ENCODE measurements at regions not wholly inside any gene's neighbourhood (a gene's known extent, or its start where the extent isn't known, plus 50 kb on each side); places are given as distances from the start of the nearest gene placed in this dataset.

DNA sequence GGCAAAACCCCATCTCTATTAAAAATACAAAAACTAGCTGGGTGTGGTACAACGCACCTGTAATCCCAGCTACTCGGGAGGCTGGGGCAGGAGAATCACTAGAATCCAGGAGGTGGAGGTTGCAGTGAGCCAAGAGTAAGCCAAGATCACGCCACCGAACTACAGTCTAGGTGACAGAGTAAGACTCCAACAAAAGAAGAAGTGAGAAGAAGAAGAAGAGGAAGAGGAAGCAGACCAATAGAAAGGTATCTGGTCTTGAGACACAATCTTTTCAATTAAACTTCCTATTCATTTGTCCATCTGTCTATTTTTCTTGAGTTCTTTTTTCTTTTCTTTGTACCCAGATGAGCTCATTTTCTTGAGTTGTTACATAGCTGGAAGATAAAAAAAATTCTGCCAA is 55.7 kb upstream of the ACADM start:
- H3K9ac ChIP-seq (ENCODE audit: low read depth, low read length): no peak overlapping the region
- peaks cover 24% of the 10 kb centered on the region for H3K4me1 ChIP-seq (ENCODE audit: insufficient read depth, low read length)
- no peaks in the 10 kb centered on the region for H3K9me3 ChIP-seq (ENCODE audit: insufficient read depth, low read depth, low read length)
- H3K36me3 ChIP-seq (ENCODE audit: insufficient read depth, low read length): no peaks in the 10 kb centered on the region
- no peaks in the 10 kb centered on the region for H3K27me3 ChIP-seq (ENCODE audit: insufficient read depth, low read length)
- H3K4me3 ChIP-seq (ENCODE audit: low read length): no peak overlapping the region
- 67% methylated on average over 4 of the region's 4 CpGs for WGBS
- no peak overlapping the region for H3K27ac ChIP-seq (ENCODE audit: low read depth, low read length)

GRCh38 chr1:75671708-75672107 is 52.8 kb upstream of the ACADM start:
- no peak overlapping the region; the same call in 1 of the 2 replicates for H3K27ac ChIP-seq (ENCODE audit: low read depth, low read length)
- WGBS: 94% methylated on average over 4 of the region's 4 CpGs
- no peaks in the 10 kb centered on the region for H3K9me3 ChIP-seq (ENCODE audit: insufficient read depth, low read depth, low read length)
- peaks cover 24% of the 10 kb centered on the region for H3K4me1 ChIP-seq (ENCODE audit: insufficient read depth, low read length)
- no peak overlapping the region for H3K9ac ChIP-seq (ENCODE audit: low read depth, low read length)
- H3K4me3 ChIP-seq (ENCODE audit: low read length): no peak overlapping the region
- no peaks in the 10 kb centered on the region for H3K36me3 ChIP-seq (ENCODE audit: insufficient read depth, low read length)
- H3K27me3 ChIP-seq (ENCODE audit: insufficient read depth, low read length): no peaks in the 10 kb centered on the region

DNA sequence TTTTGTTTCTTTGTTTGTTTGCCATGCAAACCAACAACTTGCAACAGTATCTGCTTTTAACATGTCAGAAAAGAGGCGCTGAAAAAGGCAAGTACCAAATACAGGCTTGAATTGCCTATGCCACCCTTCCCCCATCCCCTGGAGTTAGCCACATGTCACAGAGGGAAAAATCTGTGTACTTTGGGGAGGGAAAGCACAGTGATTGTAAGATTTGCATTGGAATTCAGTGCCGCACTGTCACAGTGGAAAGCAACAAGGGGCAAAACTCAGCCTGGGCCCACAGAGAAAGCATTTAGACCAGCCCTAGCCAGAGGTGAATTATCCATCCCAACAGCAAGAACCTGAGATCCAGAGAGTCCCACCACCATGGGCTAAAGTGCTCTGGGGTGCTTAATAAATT is 52.4 kb upstream of the ACADM start:
- H3K9me3 ChIP-seq (ENCODE audit: insufficient read depth, low read depth, low read length): no peaks in the 10 kb centered on the region

DNA sequence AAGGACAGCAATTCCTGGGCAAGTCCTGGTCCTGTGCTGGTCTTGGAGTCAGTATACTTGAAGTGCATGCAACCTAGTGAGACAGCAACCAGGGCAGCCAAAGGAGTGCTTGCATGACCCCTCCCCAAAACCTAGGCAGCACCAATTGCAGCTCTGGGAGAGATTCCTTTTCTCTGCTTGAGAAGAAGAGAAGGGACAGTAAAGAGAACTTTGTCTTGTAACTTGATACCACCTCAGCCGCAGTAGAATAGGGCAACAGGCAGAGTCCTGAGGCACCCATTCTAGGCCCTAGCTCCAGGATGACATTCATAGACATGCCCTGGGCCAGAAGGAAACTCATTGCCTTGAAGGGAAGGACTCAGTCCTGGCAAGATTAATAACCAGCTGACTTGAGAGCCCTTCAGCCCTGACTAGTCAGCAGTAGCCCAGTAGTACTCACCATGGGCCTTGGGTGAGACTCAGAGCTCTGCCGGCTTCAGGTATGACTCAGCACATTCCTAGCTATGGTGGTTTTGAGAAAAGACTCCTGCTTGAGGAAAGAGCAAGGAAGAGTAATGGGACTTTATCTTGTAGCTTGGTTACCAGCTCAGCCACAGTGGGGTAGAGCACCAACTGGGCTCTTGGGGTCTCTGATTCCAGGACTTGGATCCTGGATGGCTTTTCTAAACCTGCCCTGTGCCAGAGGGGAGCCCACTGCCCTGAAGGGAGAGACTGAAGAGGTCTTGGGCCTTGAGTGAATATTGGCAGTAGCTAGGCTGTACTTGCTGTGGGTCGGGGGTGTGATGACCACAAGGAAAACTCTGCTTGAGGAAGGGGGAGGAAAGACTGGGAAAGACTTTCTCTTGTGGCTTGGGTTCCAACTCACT is 51.7 kb upstream of the ACADM start:
- H3K9ac ChIP-seq (ENCODE audit: low read depth, low read length): peak overlapping the region; percentile 32; the same call in 1 of the 2 replicates

More for the DNA sequence above, 52.4 kb upstream of the ACADM start:
- Histone ChIP-seq H3K9ac (ENCODE audit: low read depth, low read length) (no peak overlapping the region), H3K4me3 (ENCODE audit: low read length) (no peak overlapping the region), H3K27me3 (ENCODE audit: insufficient read depth, low read length) (no peaks in the 10 kb centered on the region), H3K27ac (ENCODE audit: low read depth, low read length) (peak overlapping the region; percentile 69), H3K4me1 (ENCODE audit: insufficient read depth, low read length) (peaks cover 24% of the 10 kb centered on the region), H3K36me3 (ENCODE audit: insufficient read depth, low read length) (no peaks in the 10 kb centered on the region)
- 86% methylated on average over 2 of the region's 2 CpGs for WGBS

GRCh38 chr1:75673399-75673798 is 51.1 kb upstream of the ACADM start:
- no peak overlapping the region for H3K4me3 ChIP-seq (ENCODE audit: low read length)
- no peak overlapping the region for H3K9ac ChIP-seq (ENCODE audit: low read depth, low read length)
- WGBS: 100% methylated on average over 1 of the region's 1 CpG
- peak overlapping the region; percentile 69 for H3K27ac ChIP-seq (ENCODE audit: low read depth, low read length)
- H3K9me3 ChIP-seq (ENCODE audit: insufficient read depth, low read depth, low read length): no peaks in the 10 kb centered on the region
- H3K36me3 ChIP-seq (ENCODE audit: insufficient read depth, low read length): no peaks in the 10 kb centered on the region
- H3K4me1 ChIP-seq (ENCODE audit: insufficient read depth, low read length): peaks cover 24% of the 10 kb centered on the region
- H3K27me3 ChIP-seq (ENCODE audit: insufficient read depth, low read length): no peaks in the 10 kb centered on the region

More for the DNA sequence above, 51.7 kb upstream of the ACADM start:
- Histone ChIP-seq H3K9me3 (ENCODE audit: insufficient read depth, low read depth, low read length) (no peaks in the 10 kb centered on the region), H3K36me3 (ENCODE audit: insufficient read depth, low read length) (no peaks in the 10 kb centered on the region), H3K4me1 (ENCODE audit: insufficient read depth, low read length) (peaks cover 24% of the 10 kb centered on the region), H3K27ac (ENCODE audit: low read depth, low read length) (peak overlapping the region; percentile 69), H3K4me3 (ENCODE audit: low read length) (no peak overlapping the region), H3K27me3 (ENCODE audit: insufficient read depth, low read length) (no peaks in the 10 kb centered on the region)
- WGBS: 68% methylated on average over 3 of the region's 3 CpGs

DNA sequence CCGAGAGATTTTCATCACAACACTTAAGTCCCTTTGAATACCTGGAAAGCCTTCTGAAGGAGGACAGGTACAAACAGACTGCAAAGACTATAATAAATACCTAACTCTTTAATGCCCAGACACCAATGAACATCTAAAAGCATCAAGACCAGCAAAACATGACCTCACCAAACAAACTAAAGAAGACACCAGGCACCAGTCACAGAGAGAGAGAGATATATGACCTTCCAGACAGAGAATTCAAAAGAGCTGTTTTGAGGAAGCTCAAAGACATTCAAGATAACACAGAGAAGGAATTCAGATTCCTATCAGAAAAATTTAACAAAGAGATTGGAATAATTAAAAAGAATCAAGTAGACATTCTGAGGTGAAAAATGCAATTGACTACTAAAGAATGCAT is 50.6 kb upstream of the ACADM start:
- no peaks in the 10 kb centered on the region for H3K9me3 ChIP-seq (ENCODE audit: insufficient read depth, low read depth, low read length)
- H3K27ac ChIP-seq (ENCODE audit: low read depth, low read length): no peak overlapping the region
- no peak overlapping the region for H3K9ac ChIP-seq (ENCODE audit: low read depth, low read length)
- no peaks in the 10 kb centered on the region for H3K36me3 ChIP-seq (ENCODE audit: insufficient read depth, low read length)
- no peaks in the 10 kb centered on the region for H3K27me3 ChIP-seq (ENCODE audit: insufficient read depth, low read length)
- peaks cover 24% of the 10 kb centered on the region for H3K4me1 ChIP-seq (ENCODE audit: insufficient read depth, low read length)
- 97% methylated on average over 1 of the region's 1 CpG for WGBS
- H3K4me3 ChIP-seq (ENCODE audit: low read length): no peak overlapping the region
